Fibroblast of villous mesenchyme (primary cell): ENCODE measurements at regions not wholly inside any gene's neighbourhood (a gene's known extent, or its start where the extent isn't known, plus 50 kb on each side); places are given as distances from the start of the nearest gene placed in this dataset.

Experiments used
- DNase-seq: peaks from one replicate; pipeline ENCODE4 v3.0.0-alpha.2; 2010; ENCODE audit warnings: low read depth
- H3K4me3 ChIP-seq: 2 replicates; pipeline ENCODE4 v1.5.1; 2011; ENCODE audit warnings: low read depth, mild to moderate bottlenecking, low read length
- TF ChIP-seq, protein P1 (sequence below): IDR thresholded peaks from 2 replicates; pipeline ENCODE4 v1.5.1; 2012; ENCODE audit warnings: low read depth, mild to moderate bottlenecking, low read length; ENCODE audit not compliant: insufficient read depth

DNA sequence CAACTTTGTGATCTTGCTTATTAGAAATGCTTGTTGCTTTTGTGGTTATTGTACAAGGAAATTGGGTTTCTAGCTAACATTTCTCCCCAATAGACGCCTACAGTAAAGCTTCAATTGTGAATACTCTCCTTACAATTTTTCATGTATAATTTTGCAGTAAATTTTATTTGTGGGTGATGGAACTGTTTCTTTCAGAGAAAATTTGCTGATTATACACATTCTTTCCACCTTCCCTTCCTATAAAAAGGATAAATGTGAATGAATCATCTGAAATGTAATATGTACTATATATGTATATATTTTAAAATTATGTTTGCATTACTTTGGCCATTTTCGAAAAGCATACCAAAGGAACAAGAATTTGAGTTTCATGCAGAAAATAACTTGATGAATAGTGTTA is 162.7 kb upstream of the CRBN start:
- TF ChIP-seq, protein P1, sequence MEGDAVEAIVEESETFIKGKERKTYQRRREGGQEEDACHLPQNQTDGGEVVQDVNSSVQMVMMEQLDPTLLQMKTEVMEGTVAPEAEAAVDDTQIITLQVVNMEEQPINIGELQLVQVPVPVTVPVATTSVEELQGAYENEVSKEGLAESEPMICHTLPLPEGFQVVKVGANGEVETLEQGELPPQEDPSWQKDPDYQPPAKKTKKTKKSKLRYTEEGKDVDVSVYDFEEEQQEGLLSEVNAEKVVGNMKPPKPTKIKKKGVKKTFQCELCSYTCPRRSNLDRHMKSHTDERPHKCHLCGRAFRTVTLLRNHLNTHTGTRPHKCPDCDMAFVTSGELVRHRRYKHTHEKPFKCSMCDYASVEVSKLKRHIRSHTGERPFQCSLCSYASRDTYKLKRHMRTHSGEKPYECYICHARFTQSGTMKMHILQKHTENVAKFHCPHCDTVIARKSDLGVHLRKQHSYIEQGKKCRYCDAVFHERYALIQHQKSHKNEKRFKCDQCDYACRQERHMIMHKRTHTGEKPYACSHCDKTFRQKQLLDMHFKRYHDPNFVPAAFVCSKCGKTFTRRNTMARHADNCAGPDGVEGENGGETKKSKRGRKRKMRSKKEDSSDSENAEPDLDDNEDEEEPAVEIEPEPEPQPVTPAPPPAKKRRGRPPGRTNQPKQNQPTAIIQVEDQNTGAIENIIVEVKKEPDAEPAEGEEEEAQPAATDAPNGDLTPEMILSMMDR, result no peak
- H3K4me3 ChIP-seq, result no peak overlapping the region
- no peak for DNase-seq

DNA sequence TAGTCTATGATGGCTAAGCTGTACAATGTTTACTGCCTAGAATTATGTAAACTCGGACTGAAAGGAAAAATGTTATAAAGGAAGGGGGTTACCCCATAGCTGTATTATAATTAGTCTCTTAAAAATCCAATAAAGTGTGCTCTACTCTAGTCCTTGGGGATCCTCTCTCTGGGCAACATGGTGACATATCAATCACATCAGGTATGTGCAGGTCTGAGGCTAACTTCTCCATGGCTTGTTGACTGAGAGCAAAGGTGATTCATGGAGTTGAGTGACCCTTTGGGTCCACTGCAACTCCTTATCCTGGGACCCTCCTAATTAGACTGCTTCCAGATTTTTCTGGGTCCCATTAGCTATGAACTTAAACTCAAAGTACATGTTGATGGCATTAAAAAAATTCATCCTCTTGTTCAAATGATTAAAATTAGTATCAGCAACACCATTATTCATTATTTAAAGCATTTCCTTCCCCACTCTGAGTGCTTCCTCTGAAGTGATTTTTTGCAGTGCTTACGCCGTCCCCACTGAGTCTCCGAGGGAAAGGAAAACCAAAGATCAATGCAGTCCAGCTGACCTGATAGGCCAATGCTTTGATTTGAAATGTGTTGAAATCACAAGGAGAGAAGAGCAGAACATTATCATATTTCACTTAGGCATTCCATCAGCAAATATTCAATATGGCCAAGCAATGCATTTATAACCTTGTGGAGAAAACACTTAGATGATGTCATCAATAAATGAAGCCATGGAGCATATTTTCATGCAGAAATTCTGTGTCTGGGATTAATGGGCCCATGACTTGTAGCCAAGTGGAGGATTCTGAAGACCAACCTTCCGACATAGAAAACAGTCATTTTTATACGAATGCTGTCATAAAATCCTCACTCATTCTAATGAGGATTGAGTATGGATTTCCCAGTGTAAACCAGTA is 161.7 kb upstream of the CRBN start:
- TF ChIP-seq, protein P1, result no peak
- no peak overlapping the region for H3K4me3 ChIP-seq
- DNase-seq, result no peak

DNA sequence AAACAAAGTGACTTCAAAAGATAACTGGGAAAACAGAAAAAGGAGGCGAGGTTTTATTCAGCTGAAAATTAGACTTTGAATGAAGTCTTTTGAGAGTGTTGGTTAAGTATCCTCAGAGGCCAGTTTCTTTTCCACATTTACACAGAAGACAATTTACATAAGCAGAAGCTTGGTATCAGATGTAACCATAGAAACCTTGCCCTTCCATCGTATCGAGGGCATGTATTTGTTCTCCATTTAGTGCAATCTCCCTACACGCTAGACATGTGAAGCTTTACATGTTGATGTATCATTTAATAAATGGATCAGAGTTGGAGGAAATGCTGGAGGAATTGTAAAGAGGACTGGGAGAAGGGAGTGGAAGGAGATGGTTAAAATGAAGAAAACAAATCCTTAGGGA is 161.0 kb upstream of the CRBN start:
- no peak overlapping the region for H3K4me3 ChIP-seq
- TF ChIP-seq, protein P1, result no peak
- DNase-seq, result no peak

DNA sequence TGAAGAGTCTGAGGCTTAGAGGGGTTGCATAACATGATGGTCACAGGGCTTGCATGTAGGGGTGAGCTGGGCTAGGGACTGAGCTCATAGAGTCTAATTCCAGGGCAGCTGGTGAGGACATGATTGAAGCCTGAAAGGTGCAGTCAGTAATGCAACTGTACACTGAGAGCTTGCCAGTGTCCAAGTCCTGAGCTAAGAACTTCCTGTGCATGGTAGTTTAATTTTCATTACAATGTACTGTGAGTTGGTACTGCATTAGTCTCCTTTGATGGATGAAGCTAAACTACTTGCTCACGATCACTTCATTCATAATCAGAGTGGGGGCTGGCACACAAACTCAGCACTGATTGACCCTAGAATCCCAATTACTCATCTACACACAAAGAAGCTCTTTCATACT is 156.4 kb upstream of the CRBN start:
- TF ChIP-seq, protein P1, result no peak
- no peak for DNase-seq
- no peak overlapping the region for H3K4me3 ChIP-seq

DNA sequence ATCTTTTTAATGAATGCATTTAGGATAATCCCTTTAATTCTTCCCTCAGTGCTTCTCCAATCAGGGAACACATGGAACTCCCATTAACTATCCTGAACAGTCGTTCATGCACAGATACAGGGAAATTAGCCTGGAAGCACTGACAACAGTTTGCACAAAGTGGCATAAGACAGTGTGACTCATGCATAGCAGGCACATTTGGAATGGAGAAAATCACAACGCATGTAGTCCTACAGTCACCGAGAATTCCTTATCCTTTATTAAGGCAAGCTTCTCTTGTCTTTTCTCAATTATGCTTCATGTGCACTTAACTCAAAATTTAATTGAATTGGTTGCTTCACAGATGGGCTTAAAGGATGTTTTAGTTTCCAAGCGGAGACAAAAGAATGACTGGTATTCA is 155.0 kb upstream of the CRBN start:
- no peak overlapping the region for H3K4me3 ChIP-seq
- TF ChIP-seq, protein P1, result no peak
- DNase-seq, result no peak

DNA sequence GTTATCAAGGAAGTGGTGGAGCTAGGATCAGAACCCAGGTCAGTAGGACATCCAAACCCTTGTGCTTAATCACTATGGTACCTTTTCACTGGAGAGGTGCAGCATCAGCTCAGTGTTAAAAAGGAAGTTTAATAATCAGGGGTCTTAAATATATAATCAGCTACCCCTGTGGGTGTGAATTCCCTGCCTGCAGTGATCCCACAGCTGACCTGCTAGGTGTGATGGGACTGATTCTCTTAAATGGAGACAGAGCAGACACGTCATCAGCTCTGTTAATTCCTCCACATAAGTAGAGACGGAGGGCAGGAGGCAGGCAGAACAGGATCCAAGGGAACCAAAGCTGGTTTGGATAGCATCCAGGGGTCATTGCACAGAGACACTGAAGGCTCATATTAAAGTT is 154.1 kb upstream of the CRBN start:
- DNase-seq, result no peak
- H3K4me3 ChIP-seq, result no peak overlapping the region
- TF ChIP-seq, protein P1, result no peak

DNA sequence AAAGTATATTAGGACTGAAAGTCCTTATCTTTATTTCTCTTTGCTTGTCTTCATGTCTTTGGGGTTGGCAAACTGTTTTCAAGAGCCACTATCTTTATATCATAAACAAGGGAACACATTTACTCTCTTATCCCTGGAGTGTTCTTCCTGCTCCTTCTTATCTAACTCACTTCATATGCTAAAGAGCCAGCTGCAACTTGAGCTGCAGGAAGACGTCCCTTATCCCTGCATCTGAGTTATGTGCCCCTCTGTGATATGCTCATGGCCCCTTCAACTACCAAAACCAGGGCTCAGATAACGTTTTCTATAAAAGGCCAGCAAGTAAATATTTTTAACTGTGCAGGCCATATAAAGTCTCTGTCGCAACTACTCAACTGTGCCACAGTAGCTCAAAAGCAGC is 137.0 kb upstream of the CRBN start:
- DNase-seq, result no peak
- TF ChIP-seq, protein P1, result no peak
- no peak overlapping the region for H3K4me3 ChIP-seq
